Lower leg skin (tissue), 3 donors: ENCODE measurements at regions not wholly inside any gene's neighbourhood (a gene's known extent, or its start where the extent isn't known, plus 50 kb on each side); places are given as distances from the start of the nearest gene placed in this dataset.

Experiments
- CTCF ChIP-seq, 3 donors: fragments of 450-650 bp; IDR thresholded peaks; one replicate each; pipeline ENCODE4 v1.5.1; 2016; ENCODE audit warnings: antibody characterized with exemption in 3 of 3, mild to moderate bottlenecking in 3 of 3, moderate library complexity in 2 of 3
- POLR2A ChIP-seq, 2 donors: fragments of 450-650 bp; IDR thresholded peaks; one replicate each; pipeline ENCODE4 v1.6.1; 2016 to 2017; ENCODE audit warnings: antibody characterized with exemption in 2 of 2, mild to moderate bottlenecking in 1 of 2, moderate library complexity in 1 of 2

- TF ChIP-seq CTCF (IDR thresholded peaks at IDR 0.05): no peak
- TF ChIP-seq POLR2A (IDR thresholded peaks at IDR 0.05): no peak
These were observed 537.6 kb downstream of the KLF5 start for GRCh38 chr13:73596382-73596781.
